H1 (cell line): ENCODE measurements at regions not wholly inside any gene's neighbourhood (a gene's known extent, or its start where the extent isn't known, plus 50 kb on each side); places are given as distances from the start of the nearest gene placed in this dataset.

Experiments used
- EZH2 ChIP-seq: fragments of 200-600 bp; sonication (generic); IDR thresholded peaks from 2 replicates; pipeline ENCODE4 v1.7.1; 2012; ENCODE audit warnings: low read depth, mild to moderate bottlenecking, moderate library complexity, low read length, inconsistent platforms; ENCODE audit not compliant: severe bottlenecking
- POLR2A ChIP-seq, 2 experiments: IDR thresholded peaks; 1 replicate in 1 of 2; 2 replicates in 1 of 2; pipeline ENCODE4 v1.6.1; 2011; ENCODE audit warnings: low read depth in 2 of 2, low read length in 2 of 2, mild to moderate bottlenecking in 2 of 2; ENCODE audit errors: control extremely low read depth in 1 of 2
- POLR2AphosphoS5 ChIP-seq: IDR thresholded peaks from 2 replicates; pipeline ENCODE4 v1.6.1; 2011; ENCODE audit warnings: low read depth, low read length
- SIN3A ChIP-seq, 2 experiments: IDR thresholded peaks in 1 of 2; conservative IDR thresholded peaks in 1 of 2; 2 replicates each; pipeline ENCODE4 v1.6.1; 2011 to 2012; ENCODE audit warnings: low read length in 2 of 2, improper control_type of control experiment in 1 of 2, low read depth in 1 of 2, mild to moderate bottlenecking in 1 of 2
- ZNF274 ChIP-seq: IDR thresholded peaks from 2 replicates; pipeline ENCODE4 v1.7.0; 2012; ENCODE audit warnings: low read length, borderline replicate concordance; ENCODE audit errors: extremely low read depth
- TF ChIP-seq, protein P1 (sequence below): fragments of 300-600 bp; sonication (generic); IDR thresholded peaks from 2 replicates; pipeline ENCODE4 v1.7.1; 2012; ENCODE audit warnings: low read length, moderate library complexity, mild to moderate bottlenecking, inconsistent platforms; ENCODE audit not compliant: insufficient replicate concordance

- no peak for TF ChIP-seq POLR2AphosphoS5
- no peak for TF ChIP-seq POLR2A (IDR thresholded peaks at IDR 0.05; ENCODE audit: control extremely low read depth in 1 of 2, low read depth in 2 of 2, low read length in 2 of 2)
- TF ChIP-seq, protein P1, sequence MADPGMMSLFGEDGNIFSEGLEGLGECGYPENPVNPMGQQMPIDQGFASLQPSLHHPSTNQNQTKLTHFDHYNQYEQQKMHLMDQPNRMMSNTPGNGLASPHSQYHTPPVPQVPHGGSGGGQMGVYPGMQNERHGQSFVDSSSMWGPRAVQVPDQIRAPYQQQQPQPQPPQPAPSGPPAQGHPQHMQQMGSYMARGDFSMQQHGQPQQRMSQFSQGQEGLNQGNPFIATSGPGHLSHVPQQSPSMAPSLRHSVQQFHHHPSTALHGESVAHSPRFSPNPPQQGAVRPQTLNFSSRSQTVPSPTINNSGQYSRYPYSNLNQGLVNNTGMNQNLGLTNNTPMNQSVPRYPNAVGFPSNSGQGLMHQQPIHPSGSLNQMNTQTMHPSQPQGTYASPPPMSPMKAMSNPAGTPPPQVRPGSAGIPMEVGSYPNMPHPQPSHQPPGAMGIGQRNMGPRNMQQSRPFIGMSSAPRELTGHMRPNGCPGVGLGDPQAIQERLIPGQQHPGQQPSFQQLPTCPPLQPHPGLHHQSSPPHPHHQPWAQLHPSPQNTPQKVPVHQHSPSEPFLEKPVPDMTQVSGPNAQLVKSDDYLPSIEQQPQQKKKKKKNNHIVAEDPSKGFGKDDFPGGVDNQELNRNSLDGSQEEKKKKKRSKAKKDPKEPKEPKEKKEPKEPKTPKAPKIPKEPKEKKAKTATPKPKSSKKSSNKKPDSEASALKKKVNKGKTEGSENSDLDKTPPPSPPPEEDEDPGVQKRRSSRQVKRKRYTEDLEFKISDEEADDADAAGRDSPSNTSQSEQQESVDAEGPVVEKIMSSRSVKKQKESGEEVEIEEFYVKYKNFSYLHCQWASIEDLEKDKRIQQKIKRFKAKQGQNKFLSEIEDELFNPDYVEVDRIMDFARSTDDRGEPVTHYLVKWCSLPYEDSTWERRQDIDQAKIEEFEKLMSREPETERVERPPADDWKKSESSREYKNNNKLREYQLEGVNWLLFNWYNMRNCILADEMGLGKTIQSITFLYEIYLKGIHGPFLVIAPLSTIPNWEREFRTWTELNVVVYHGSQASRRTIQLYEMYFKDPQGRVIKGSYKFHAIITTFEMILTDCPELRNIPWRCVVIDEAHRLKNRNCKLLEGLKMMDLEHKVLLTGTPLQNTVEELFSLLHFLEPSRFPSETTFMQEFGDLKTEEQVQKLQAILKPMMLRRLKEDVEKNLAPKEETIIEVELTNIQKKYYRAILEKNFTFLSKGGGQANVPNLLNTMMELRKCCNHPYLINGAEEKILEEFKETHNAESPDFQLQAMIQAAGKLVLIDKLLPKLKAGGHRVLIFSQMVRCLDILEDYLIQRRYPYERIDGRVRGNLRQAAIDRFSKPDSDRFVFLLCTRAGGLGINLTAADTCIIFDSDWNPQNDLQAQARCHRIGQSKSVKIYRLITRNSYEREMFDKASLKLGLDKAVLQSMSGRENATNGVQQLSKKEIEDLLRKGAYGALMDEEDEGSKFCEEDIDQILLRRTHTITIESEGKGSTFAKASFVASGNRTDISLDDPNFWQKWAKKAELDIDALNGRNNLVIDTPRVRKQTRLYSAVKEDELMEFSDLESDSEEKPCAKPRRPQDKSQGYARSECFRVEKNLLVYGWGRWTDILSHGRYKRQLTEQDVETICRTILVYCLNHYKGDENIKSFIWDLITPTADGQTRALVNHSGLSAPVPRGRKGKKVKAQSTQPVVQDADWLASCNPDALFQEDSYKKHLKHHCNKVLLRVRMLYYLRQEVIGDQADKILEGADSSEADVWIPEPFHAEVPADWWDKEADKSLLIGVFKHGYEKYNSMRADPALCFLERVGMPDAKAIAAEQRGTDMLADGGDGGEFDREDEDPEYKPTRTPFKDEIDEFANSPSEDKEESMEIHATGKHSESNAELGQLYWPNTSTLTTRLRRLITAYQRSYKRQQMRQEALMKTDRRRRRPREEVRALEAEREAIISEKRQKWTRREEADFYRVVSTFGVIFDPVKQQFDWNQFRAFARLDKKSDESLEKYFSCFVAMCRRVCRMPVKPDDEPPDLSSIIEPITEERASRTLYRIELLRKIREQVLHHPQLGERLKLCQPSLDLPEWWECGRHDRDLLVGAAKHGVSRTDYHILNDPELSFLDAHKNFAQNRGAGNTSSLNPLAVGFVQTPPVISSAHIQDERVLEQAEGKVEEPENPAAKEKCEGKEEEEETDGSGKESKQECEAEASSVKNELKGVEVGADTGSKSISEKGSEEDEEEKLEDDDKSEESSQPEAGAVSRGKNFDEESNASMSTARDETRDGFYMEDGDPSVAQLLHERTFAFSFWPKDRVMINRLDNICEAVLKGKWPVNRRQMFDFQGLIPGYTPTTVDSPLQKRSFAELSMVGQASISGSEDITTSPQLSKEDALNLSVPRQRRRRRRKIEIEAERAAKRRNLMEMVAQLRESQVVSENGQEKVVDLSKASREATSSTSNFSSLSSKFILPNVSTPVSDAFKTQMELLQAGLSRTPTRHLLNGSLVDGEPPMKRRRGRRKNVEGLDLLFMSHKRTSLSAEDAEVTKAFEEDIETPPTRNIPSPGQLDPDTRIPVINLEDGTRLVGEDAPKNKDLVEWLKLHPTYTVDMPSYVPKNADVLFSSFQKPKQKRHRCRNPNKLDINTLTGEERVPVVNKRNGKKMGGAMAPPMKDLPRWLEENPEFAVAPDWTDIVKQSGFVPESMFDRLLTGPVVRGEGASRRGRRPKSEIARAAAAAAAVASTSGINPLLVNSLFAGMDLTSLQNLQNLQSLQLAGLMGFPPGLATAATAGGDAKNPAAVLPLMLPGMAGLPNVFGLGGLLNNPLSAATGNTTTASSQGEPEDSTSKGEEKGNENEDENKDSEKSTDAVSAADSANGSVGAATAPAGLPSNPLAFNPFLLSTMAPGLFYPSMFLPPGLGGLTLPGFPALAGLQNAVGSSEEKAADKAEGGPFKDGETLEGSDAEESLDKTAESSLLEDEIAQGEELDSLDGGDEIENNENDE, result no peak
- no peak for TF ChIP-seq EZH2
- TF ChIP-seq ZNF274, result no peak
- TF ChIP-seq SIN3A (conservative IDR thresholded peaks at IDR 0.05 in 1 of 2, IDR thresholded peaks at IDR 0.05 in 1 of 2; ENCODE audit: low read depth in 1 of 2, low read length in 2 of 2), result no peak
Measured at GRCh38 chr18:44046376-44046975, 634.2 kb upstream of the SETBP1 start.
